Gastrocnemius medialis (tissue), 4 donors: ENCODE measurements at regions not wholly inside any gene's neighbourhood (a gene's known extent, or its start where the extent isn't known, plus 50 kb on each side); places are given as distances from the start of the nearest gene placed in this dataset.

Experiments used
- POLR2A ChIP-seq, 2 donors: fragments of 450-650 bp; IDR thresholded peaks; one replicate each; pipeline ENCODE4 v1.6.1; 2017; ENCODE audit warnings: antibody characterized with exemption in 2 of 2, mild to moderate bottlenecking in 2 of 2, moderate library complexity in 2 of 2
- TF ChIP-seq, protein P1 (sequence below), 5 experiments: fragments of 450-650 bp in 3 of 5; fragments of 200-600 bp in 2 of 5; sonication (generic) in 2 of 5; IDR thresholded peaks in 4 of 5; conservative IDR thresholded peaks in 1 of 5; 1 replicate in 4 of 5; 2 replicates in 1 of 5; pipeline ENCODE4 v1.5.1; 2016 to 2019; ENCODE audit warnings: antibody characterized with exemption in 5 of 5, mild to moderate bottlenecking in 3 of 5, moderate library complexity in 3 of 5

DNA sequence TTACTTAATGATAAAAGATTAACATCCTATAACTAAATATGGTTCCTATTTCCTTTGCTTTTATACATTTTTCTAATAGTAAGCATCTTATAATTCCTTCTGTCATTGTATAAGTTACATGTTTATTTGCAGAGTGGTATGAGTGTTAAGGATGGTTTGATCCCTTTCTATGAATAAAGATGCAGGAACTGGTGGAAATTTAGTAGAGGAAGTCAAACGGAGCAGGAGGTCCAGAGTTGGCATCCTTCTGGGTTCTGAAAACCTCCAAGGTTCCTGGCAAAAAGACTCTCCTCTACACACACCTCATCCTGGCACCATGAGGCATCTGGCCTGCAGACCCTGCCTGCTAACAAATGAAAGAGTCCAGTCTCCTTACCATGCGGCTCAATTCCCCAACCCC, 296.8 kb downstream of the SOX9 start:
- TF ChIP-seq POLR2A (IDR thresholded peaks at IDR 0.05), result no peak
- TF ChIP-seq, protein P1, sequence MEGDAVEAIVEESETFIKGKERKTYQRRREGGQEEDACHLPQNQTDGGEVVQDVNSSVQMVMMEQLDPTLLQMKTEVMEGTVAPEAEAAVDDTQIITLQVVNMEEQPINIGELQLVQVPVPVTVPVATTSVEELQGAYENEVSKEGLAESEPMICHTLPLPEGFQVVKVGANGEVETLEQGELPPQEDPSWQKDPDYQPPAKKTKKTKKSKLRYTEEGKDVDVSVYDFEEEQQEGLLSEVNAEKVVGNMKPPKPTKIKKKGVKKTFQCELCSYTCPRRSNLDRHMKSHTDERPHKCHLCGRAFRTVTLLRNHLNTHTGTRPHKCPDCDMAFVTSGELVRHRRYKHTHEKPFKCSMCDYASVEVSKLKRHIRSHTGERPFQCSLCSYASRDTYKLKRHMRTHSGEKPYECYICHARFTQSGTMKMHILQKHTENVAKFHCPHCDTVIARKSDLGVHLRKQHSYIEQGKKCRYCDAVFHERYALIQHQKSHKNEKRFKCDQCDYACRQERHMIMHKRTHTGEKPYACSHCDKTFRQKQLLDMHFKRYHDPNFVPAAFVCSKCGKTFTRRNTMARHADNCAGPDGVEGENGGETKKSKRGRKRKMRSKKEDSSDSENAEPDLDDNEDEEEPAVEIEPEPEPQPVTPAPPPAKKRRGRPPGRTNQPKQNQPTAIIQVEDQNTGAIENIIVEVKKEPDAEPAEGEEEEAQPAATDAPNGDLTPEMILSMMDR (IDR thresholded peaks at IDR 0.05 in 4 of 5, conservative IDR thresholded peaks at IDR 0.05 in 1 of 5), result no peak
